SK-N-SH treated with all-trans-retinoic acid at 6 μM for 48 hours (cell line): ENCODE measurements at regions not wholly inside any gene's neighbourhood (a gene's known extent, or its start where the extent isn't known, plus 50 kb on each side); places are given as distances from the start of the nearest gene placed in this dataset.

Experiments
- ARNTL ChIP-seq: fragments of 450-650 bp; formaldehyde crosslinking; IDR thresholded peaks from 2 replicates; pipeline ENCODE4 v1.5.0; 2020; ENCODE audit warnings: low read depth, mild to moderate bottlenecking, moderate library complexity, borderline replicate concordance
- CSDC2 ChIP-seq: fragments of 250-450 bp; sonication (Bioruptor Pico); IDR thresholded peaks from 2 replicates; pipeline ENCODE4 v1.5.0; 2020; ENCODE audit warnings: mild to moderate bottlenecking, moderate library complexity
- OSR1 ChIP-seq: fragments of 250-450 bp; sonication (Bioruptor Pico); IDR thresholded peaks from 2 replicates; pipeline ENCODE4 v1.8.0; 2022; ENCODE audit warnings: moderate library complexity, mild to moderate bottlenecking, inconsistent platforms
- RARB ChIP-seq: fragments of 250-450 bp; sonication (Bioruptor Pico); IDR thresholded peaks from 2 replicates; pipeline ENCODE4 v1.8.0; 2021; ENCODE audit warnings: mild to moderate bottlenecking, moderate library complexity
- TSHZ2 ChIP-seq: fragments of 250-450 bp; sonication (Bioruptor Pico); IDR thresholded peaks from 2 replicates; pipeline ENCODE4 v1.5.0; 2020; ENCODE audit warnings: mild to moderate bottlenecking, moderate library complexity
- ZFP3 ChIP-seq: fragments of 250-450 bp; sonication (Bioruptor Pico); IDR thresholded peaks from 2 replicates; pipeline ENCODE4 v1.5.0; 2020; ENCODE audit warnings: mild to moderate bottlenecking, moderate library complexity
- ZFP30 ChIP-seq: fragments of 450-650 bp; formaldehyde crosslinking; IDR thresholded peaks from 2 replicates; pipeline ENCODE4 v1.5.0; 2022; ENCODE audit warnings: mild to moderate bottlenecking, moderate library complexity
- ZNF70 ChIP-seq: fragments of 450-650 bp; formaldehyde crosslinking; IDR thresholded peaks from 2 replicates; pipeline ENCODE4 v1.5.0; 2020; ENCODE audit warnings: mild to moderate bottlenecking, moderate library complexity
- TF ChIP-seq, protein P1 (sequence below): fragments of 250-450 bp; sonication (Bioruptor Pico); IDR thresholded peaks from 2 replicates; pipeline ENCODE4 v1.8.0; 2021; ENCODE audit warnings: low read depth, mild to moderate bottlenecking, moderate library complexity, borderline replicate concordance

DNA sequence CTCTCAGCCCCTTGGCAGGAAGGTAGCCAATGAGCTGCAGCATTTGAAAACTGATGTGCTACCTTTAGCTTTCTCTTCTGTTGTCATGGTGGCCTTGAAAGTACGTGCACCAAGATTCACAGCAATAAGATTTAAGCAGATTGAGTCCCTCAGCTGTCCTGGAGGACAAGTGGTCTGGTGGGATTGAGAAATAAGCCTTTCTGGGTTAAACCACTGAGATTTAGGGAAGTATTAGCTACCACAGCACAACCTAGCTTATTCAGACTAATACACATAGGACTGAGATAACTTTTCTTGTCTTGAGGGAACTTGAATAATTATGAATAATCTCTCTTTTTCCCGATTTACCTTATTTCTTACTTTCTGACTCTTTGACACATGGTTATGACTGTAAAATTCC, 324.0 kb downstream of the PTEN start:
- TF ChIP-seq OSR1 (no peak), RARB (CRISPR knock-in tag) (no peak), TSHZ2 (CRISPR knock-in tag) (no peak), CSDC2 (CRISPR knock-in tag) (no peak), ZNF70 (no peak), ZFP30 (CRISPR knock-in tag) (no peak), ZFP3 (no peak), ARNTL (CRISPR knock-in tag) (no peak)
- TF ChIP-seq, protein P1, sequence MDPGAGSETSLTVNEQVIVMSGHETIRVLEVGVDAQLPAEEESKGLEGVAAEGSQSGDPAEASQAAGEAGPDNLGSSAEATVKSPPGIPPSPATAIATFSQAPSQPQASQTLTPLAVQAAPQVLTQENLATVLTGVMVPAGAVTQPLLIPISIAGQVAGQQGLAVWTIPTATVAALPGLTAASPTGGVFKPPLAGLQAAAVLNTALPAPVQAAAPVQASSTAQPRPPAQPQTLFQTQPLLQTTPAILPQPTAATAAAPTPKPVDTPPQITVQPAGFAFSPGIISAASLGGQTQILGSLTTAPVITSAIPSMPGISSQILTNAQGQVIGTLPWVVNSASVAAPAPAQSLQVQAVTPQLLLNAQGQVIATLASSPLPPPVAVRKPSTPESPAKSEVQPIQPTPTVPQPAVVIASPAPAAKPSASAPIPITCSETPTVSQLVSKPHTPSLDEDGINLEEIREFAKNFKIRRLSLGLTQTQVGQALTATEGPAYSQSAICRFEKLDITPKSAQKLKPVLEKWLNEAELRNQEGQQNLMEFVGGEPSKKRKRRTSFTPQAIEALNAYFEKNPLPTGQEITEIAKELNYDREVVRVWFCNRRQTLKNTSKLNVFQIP (CRISPR knock-in tag): no peak
